HG03460 (cell line): ENCODE measurements at regions not wholly inside any gene's neighbourhood (a gene's known extent, or its start where the extent isn't known, plus 50 kb on each side); places are given as distances from the start of the nearest gene placed in this dataset.

Experiments
- ATAC-seq: cut with Tn5 transposase; IDR thresholded peaks from one replicate; pipeline ENCODE4 v1.9.1; 2021; ENCODE audit not compliant: unreplicated experiment

- no peak for ATAC-seq
These were observed 238.5 kb downstream of the TBX18 start for GRCh38 chr6:84525907-84526306.

- no peak for ATAC-seq
These were observed 239.8 kb downstream of the TBX18 start for GRCh38 chr6:84524636-84525035.

- ATAC-seq: no peak
These were observed 242.3 kb downstream of the TBX18 start for GRCh38 chr6:84522135-84522549.

- ATAC-seq: no peak
These were observed 242.9 kb downstream of the TBX18 start for GRCh38 chr6:84521511-84521910.

- ATAC-seq: no peak
These were observed 246.5 kb downstream of the TBX18 start for GRCh38 chr6:84517741-84518530.

- ATAC-seq: no peak
These were observed 248.2 kb downstream of the TBX18 start for GRCh38 chr6:84516154-84516553.

GRCh38 chr6:84515067-84515466 lies 249.3 kb downstream of the TBX18 start:
- no peak for ATAC-seq

GRCh38 chr6:84514089-84514971 lies 250.1 kb downstream of the TBX18 start:
- ATAC-seq: no peak

- no peak for ATAC-seq
These were observed 252.0 kb downstream of the TBX18 start for GRCh38 chr6:84512391-84512790.

- ATAC-seq: no peak
These were observed 252.5 kb downstream of the TBX18 start for GRCh38 chr6:84511929-84512328.

- ATAC-seq: no peak
These were observed 255.4 kb downstream of the TBX18 start for GRCh38 chr6:84508981-84509380.

- no peak for ATAC-seq
These were observed 256.1 kb downstream of the TBX18 start for GRCh38 chr6:84508334-84508733.

- ATAC-seq: no peak
These were observed 260.4 kb downstream of the TBX18 start for GRCh38 chr6:84504025-84504424.

- ATAC-seq: no peak
These were observed 263.1 kb downstream of the TBX18 start for GRCh38 chr6:84501315-84501714.

- ATAC-seq: no peak
These were observed 263.7 kb downstream of the TBX18 start for GRCh38 chr6:84500726-84501125.

- no peak for ATAC-seq
These were observed 265.5 kb downstream of the TBX18 start for GRCh38 chr6:84498905-84499304.

- ATAC-seq: no peak
These were observed 265.1 kb upstream of the CEP162 start for GRCh38 chr6:84492241-84493165.

GRCh38 chr6:84489598-84489997 lies 262.2 kb upstream of the CEP162 start:
- no peak for ATAC-seq

GRCh38 chr6:84486526-84486925 lies 259.1 kb upstream of the CEP162 start:
- no peak for ATAC-seq

- ATAC-seq: no peak
These were observed 241.7 kb upstream of the CEP162 start for GRCh38 chr6:84469144-84469543.

GRCh38 chr6:84467296-84467695 lies 239.9 kb upstream of the CEP162 start:
- no peak for ATAC-seq
